A549 (cell line): ENCODE measurements at regions not wholly inside any gene's neighbourhood (a gene's known extent, or its start where the extent isn't known, plus 50 kb on each side); places are given as distances from the start of the nearest gene placed in this dataset.

Experiments
- ATAC-seq, 2 experiments: fragments of 200-7000 bp in 1 of 2; fragments of >200 bp in 1 of 2; cut with Nextera tagmentation in 1 of 2; cut with Tn5 transposase in 1 of 2; 3 replicates each; pipeline versions ENCODE4 v1.8.0 to v1.9.1; 2018 to 2020; ENCODE audit warnings: mild to moderate bottlenecking in 1 of 2, moderate library complexity in 1 of 2
- CTCF ChIA-PET: fragments of 300-600 bp; sonication (Branson Sonifier 250); formaldehyde crosslinking; extraction: SDS; loops from one replicate; lab custom pipeline; 2021; ENCODE audit warnings: antibody characterized with exemption, inconsistent platforms; lab: Yijun Ruan, JAX
- POLR2A ChIA-PET: fragments of 350-600 bp; formaldehyde crosslinking; extraction: SDS; loops from one replicate; lab custom pipeline; 2021; ENCODE audit warnings: antibody characterized with exemption, inconsistent platforms; lab: Yijun Ruan, JAX
- DNase-seq, 2 experiments: peaks; one replicate each; pipeline versions ENCODE4 v3.0.0 to v3.0.0-alpha.2; 2011 to 2016; ENCODE audit warnings: low read depth in 1 of 2, low spot score in 1 of 2
- FAIRE-seq: peaks from 2 replicates; lab custom pipeline; 2011; peaks lifted over from hg19 to GRCh38; lab: Jason Lieb, UNC
- H3K27ac ChIP-seq, 2 experiments: fragments of >200 bp; sonication (Bioruptor Twin); formaldehyde crosslinking; 3 replicates each; pipeline ENCODE4 v1.5.1; 2016 to 2017
- H3K4me1 ChIP-seq: fragments of >200 bp; sonication (Bioruptor Twin); formaldehyde crosslinking; 3 replicates; pipeline ENCODE4 v1.6.1; 2016
- H3K4me2 ChIP-seq: fragments of >200 bp; sonication (Bioruptor Twin); formaldehyde crosslinking; 3 replicates; pipeline ENCODE4 v1.6.1; 2016
- H3K4me3 ChIP-seq: fragments of >200 bp; sonication (Bioruptor Twin); formaldehyde crosslinking; 3 replicates; pipeline ENCODE4 v1.5.1; 2016
- H3K9me3 ChIP-seq: fragments of >200 bp; sonication (Bioruptor Twin); formaldehyde crosslinking; 3 replicates; pipeline ENCODE4 v1.6.1; 2016
- CBX8 ChIP-seq: fragments of 200-600 bp; sonication (generic); IDR thresholded peaks from 2 replicates; pipeline ENCODE4 v1.6.1; 2016
- CEBPB ChIP-seq, 2 experiments: fragments of >200 bp in 1 of 2; sonication (Bioruptor Twin) in 1 of 2; formaldehyde crosslinking in 1 of 2; IDR thresholded peaks; 2 replicates each; pipeline ENCODE4 v1.6.1; 2012 to 2016
- CHD2 ChIP-seq: fragments of 150-350 bp; IDR thresholded peaks from 2 replicates; pipeline ENCODE4 v1.6.1; 2014; ENCODE audit warnings: low read length; ENCODE audit not compliant: partially characterized antibody
- CTCF ChIP-seq: fragments of >200 bp; sonication (Bioruptor Twin); formaldehyde crosslinking; IDR thresholded peaks from 3 replicates; pipeline ENCODE4 v1.5.1; 2016
- ELK1 ChIP-seq: fragments of 150-350 bp; IDR thresholded peaks from 2 replicates; pipeline ENCODE4 v1.6.1; 2014; ENCODE audit warnings: low read depth, mild to moderate bottlenecking, low read length
- ESRRA ChIP-seq: fragments of 150-350 bp; IDR thresholded peaks from 2 replicates; pipeline ENCODE4 v1.6.1; 2014; ENCODE audit warnings: mild to moderate bottlenecking, low read length, borderline replicate concordance
- FOSB ChIP-seq: fragments of 250-450 bp; sonication (Bioruptor Pico); IDR thresholded peaks from 2 replicates; pipeline ENCODE4 v1.5.0; 2020; ENCODE audit warnings: mild to moderate bottlenecking, moderate library complexity
- HDAC2 ChIP-seq: fragments of 200-600 bp; sonication (generic); IDR thresholded peaks from 2 replicates; pipeline ENCODE4 v1.6.1; 2016
- MAX ChIP-seq: IDR thresholded peaks from 2 replicates; pipeline ENCODE4 v1.6.1; 2012
- NPAS2 ChIP-seq: fragments of 250-450 bp; sonication (Bioruptor Pico); IDR thresholded peaks from 2 replicates; pipeline ENCODE4 v1.8.0; 2022; ENCODE audit warnings: mild to moderate bottlenecking, moderate library complexity, borderline replicate concordance
- PBX3 ChIP-seq: IDR thresholded peaks from 2 replicates; pipeline ENCODE4 v1.6.1; 2012
- POLR2A ChIP-seq: IDR thresholded peaks from 2 replicates; pipeline ENCODE4 v1.6.1; 2012; ENCODE audit warnings: mild to moderate bottlenecking, low read length
- SMC3 ChIP-seq: fragments of >200 bp; sonication (Bioruptor Twin); formaldehyde crosslinking; IDR thresholded peaks from 3 replicates; pipeline ENCODE4 v1.6.1; 2018; ENCODE audit warnings: inconsistent platforms
- ZFP36 ChIP-seq: fragments of 450-650 bp; IDR thresholded peaks from 2 replicates; pipeline ENCODE4 v1.6.1; 2014; ENCODE audit warnings: borderline replicate concordance; ENCODE audit not compliant: partially characterized antibody

GRCh38 chr17:79661292-79662041, 50.6 kb upstream of the RBFOX3 start:
- ChIA-PET POLR2A (no interaction called here), CTCF (interaction anchor here (0.9 to 3.9 kb wide), 2 partner anchors 49 to 616 kb away, joined by 3 to 21 read pairs; no protein-coding TSS in a partner anchor)
- Histone ChIP-seq H3K9me3 (peaks cover 13% of the 10 kb centered on the region), H3K4me2 (no peak overlapping the region), H3K4me1 (0 out of 3 replicates have a peak, but pooled peaks cover 4% of the 10 kb centered on the region)
- ATAC-seq = no peak
- TF ChIP-seq CBX8 (no peak), MAX (no peak), HDAC2 (no peak), POLR2A (no peak), NPAS2 (CRISPR knock-in tag) (no peak), PBX3 (no peak), ELK1 (no peak), CTCF (no peak), ESRRA (no peak), ZFP36 (no peak), CEBPB (IDR thresholded peaks at IDR 0.05) (no peak), SMC3 (no peak), CHD2 (no peak), FOSB (CRISPR knock-in tag) (no peak)
- TF ChIP-seq, all 56 proteins: peak for 0
- Histone ChIP-seq H3K4me3 (no peak overlapping the region), H3K27ac (no peak overlapping the region)
- no peak for FAIRE-seq
- DNase-seq = no peak
